ENCODE measurements at regions not wholly inside any gene's neighbourhood (a gene's known extent, or its start where the extent isn't known, plus 50 kb on each side); places are given as distances from the start of the nearest gene placed in this dataset.
"Not testable (repeated sequence)": the region's sequence is repeated elsewhere in the genome, so short reads cannot be mapped to it uniquely, and the experiment has no call there.

- no peak for DNase-seq (ENCODE audit: low read depth)
Observed at GRCh38 chr13:108077284-108077683, 138.1 kb downstream of the LIG4 start.

GRCh38 chr13:108074429-108074828 lies 140.9 kb downstream of the LIG4 start:
- not testable (repeated sequence) for DNase-seq (ENCODE audit: low read depth)

GRCh38 chr13:108070925-108071324 lies 144.4 kb downstream of the LIG4 start:
- DNase-seq (ENCODE audit: low read depth): no peak

GRCh38 chr13:108070491-108070890 lies 144.8 kb downstream of the LIG4 start:
- no peak for DNase-seq (ENCODE audit: low read depth)

- no peak for DNase-seq (ENCODE audit: low read depth)
Observed at GRCh38 chr13:108069521-108070210, 145.7 kb downstream of the LIG4 start.

- DNase-seq (ENCODE audit: low read depth): not testable (repeated sequence)
Observed at GRCh38 chr13:108064372-108064771, 151.0 kb downstream of the LIG4 start.

GRCh38 chr13:108060111-108060510 lies 155.2 kb downstream of the LIG4 start:
- DNase-seq (ENCODE audit: low read depth): no peak

GRCh38 chr13:108056278-108056677 lies 159.1 kb downstream of the LIG4 start:
- DNase-seq (ENCODE audit: low read depth): no peak

- DNase-seq (ENCODE audit: low read depth): no peak
Observed at GRCh38 chr13:108049211-108049610, 166.1 kb downstream of the LIG4 start.

- no peak for DNase-seq (ENCODE audit: low read depth)
Observed at GRCh38 chr13:108044954-108045353, 170.4 kb downstream of the LIG4 start.

- not testable (repeated sequence) for DNase-seq (ENCODE audit: low read depth)
Observed at GRCh38 chr13:108042866-108043265, 172.5 kb downstream of the LIG4 start.

- DNase-seq (ENCODE audit: low read depth): no peak
Observed at GRCh38 chr13:108037348-108037747, 178.0 kb downstream of the LIG4 start.

GRCh38 chr13:108036411-108036932 lies 178.9 kb downstream of the LIG4 start:
- no peak for DNase-seq (ENCODE audit: low read depth)

- no peak for DNase-seq (ENCODE audit: low read depth)
Observed at GRCh38 chr13:108034909-108035410, 180.4 kb downstream of the LIG4 start.

- no peak for DNase-seq (ENCODE audit: low read depth)
Observed at GRCh38 chr13:108033800-108034707, 181.3 kb downstream of the LIG4 start.

GRCh38 chr13:108031865-108032264 lies 183.5 kb downstream of the LIG4 start:
- no peak for DNase-seq (ENCODE audit: low read depth)

GRCh38 chr13:108030769-108031168 lies 184.6 kb downstream of the LIG4 start:
- DNase-seq (ENCODE audit: low read depth): no peak

- DNase-seq (ENCODE audit: low read depth): no peak
Observed at GRCh38 chr13:108026680-108027410, 188.5 kb downstream of the LIG4 start.

GRCh38 chr13:108020027-108020426 lies 195.3 kb downstream of the LIG4 start:
- no peak for DNase-seq (ENCODE audit: low read depth)

GRCh38 chr13:108018371-108018870 lies 196.9 kb downstream of the LIG4 start:
- DNase-seq (ENCODE audit: low read depth): no peak

- no peak for DNase-seq (ENCODE audit: low read depth)
Observed at GRCh38 chr13:108006619-108007018, 208.7 kb downstream of the LIG4 start.

GRCh38 chr13:108005231-108005630 lies 210.1 kb downstream of the LIG4 start:
- no peak for DNase-seq (ENCODE audit: low read depth)
